ENCODE measurements at regions not wholly inside any gene's neighbourhood (a gene's known extent, or its start where the extent isn't known, plus 50 kb on each side); places are given as distances from the start of the nearest gene placed in this dataset.

- no peak overlapping the region for H3K27ac ChIP-seq
- TF ChIP-seq ZFX (IDR thresholded peaks at IDR 0.05; ENCODE audit: borderline replicate concordance): no peak
- TF ChIP-seq, protein P1, sequence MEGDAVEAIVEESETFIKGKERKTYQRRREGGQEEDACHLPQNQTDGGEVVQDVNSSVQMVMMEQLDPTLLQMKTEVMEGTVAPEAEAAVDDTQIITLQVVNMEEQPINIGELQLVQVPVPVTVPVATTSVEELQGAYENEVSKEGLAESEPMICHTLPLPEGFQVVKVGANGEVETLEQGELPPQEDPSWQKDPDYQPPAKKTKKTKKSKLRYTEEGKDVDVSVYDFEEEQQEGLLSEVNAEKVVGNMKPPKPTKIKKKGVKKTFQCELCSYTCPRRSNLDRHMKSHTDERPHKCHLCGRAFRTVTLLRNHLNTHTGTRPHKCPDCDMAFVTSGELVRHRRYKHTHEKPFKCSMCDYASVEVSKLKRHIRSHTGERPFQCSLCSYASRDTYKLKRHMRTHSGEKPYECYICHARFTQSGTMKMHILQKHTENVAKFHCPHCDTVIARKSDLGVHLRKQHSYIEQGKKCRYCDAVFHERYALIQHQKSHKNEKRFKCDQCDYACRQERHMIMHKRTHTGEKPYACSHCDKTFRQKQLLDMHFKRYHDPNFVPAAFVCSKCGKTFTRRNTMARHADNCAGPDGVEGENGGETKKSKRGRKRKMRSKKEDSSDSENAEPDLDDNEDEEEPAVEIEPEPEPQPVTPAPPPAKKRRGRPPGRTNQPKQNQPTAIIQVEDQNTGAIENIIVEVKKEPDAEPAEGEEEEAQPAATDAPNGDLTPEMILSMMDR (IDR thresholded peaks at IDR 0.05): no peak
These were observed 290.0 kb downstream of the OMA1 start for GRCh38 chr1:58256546-58256945.

DNA sequence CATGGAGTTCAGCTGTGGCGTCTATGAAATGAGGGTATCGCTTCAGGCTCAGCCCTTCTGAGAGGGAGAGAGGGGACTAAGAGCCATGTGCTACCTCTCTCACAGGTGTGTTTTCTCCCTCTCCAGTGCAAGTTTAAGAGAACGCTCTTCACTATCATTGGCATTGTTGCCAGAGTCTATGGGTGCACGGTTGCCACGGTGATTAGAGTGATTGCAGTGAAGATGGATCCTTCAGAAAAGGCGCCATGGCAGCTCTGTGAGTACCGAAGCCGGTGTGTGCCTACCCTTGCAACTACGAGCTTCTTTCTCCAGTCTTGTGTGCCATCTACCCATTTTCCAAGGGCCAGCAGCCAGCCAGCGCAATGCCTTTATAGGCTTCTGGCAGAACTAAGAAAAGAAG is 290.5 kb downstream of the OMA1 start:
- TF ChIP-seq, protein P1 (IDR thresholded peaks at IDR 0.05): no peak
- no peak for TF ChIP-seq ZFX (IDR thresholded peaks at IDR 0.05; ENCODE audit: borderline replicate concordance)
- no peak overlapping the region for H3K27ac ChIP-seq

DNA sequence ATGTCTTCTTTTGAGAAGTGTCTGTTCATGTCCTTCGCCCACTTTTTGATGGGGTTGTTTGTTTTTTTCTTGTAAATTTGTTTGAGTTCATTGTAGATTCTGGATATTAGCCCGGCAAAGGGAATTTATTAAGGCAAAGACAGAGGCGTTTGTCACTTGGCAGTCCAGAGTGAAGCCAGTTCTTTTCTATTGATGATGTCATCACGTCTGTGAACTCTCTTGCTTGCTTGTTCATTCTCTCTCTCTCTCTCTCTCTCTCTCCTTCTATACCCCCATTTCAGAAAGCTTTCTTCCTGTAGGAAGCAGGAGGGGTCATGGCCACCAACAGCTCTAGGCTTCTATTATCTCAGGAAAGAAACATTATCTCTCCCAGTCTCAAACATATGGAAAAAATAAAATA is 291.3 kb downstream of the OMA1 start:
- H3K27ac ChIP-seq: no peak overlapping the region
- no peak for TF ChIP-seq ZFX (IDR thresholded peaks at IDR 0.05; ENCODE audit: borderline replicate concordance)
- TF ChIP-seq, protein P1 (IDR thresholded peaks at IDR 0.05): no peak

- TF ChIP-seq, protein P1 (IDR thresholded peaks at IDR 0.05): peak; percentile 49
- no peak for TF ChIP-seq ZFX (IDR thresholded peaks at IDR 0.05; ENCODE audit: borderline replicate concordance)
- no peak overlapping the region for H3K27ac ChIP-seq
These were observed 295.0 kb downstream of the OMA1 start for GRCh38 chr1:58251430-58252073.

- no peak overlapping the region for H3K27ac ChIP-seq
- TF ChIP-seq, protein P1 (IDR thresholded peaks at IDR 0.05): no peak
- TF ChIP-seq ZFX (IDR thresholded peaks at IDR 0.05; ENCODE audit: borderline replicate concordance): no peak
These were observed 296.0 kb downstream of the OMA1 start for GRCh38 chr1:58250587-58250948.

- no peak overlapping the region for H3K27ac ChIP-seq
- TF ChIP-seq, protein P1 (IDR thresholded peaks at IDR 0.05): no peak
- TF ChIP-seq ZFX (IDR thresholded peaks at IDR 0.05; ENCODE audit: borderline replicate concordance): no peak
These were observed 296.6 kb downstream of the OMA1 start for GRCh38 chr1:58249737-58250586.

- TF ChIP-seq, protein P1 (IDR thresholded peaks at IDR 0.05): no peak
- no peak overlapping the region for H3K27ac ChIP-seq
These were observed 297.2 kb downstream of the OMA1 start for GRCh38 chr1:58249388-58249736.

Data from 22Rv1 (cell line).